Mesothelial cell of epicardium (in vitro differentiated cells): ENCODE measurements at regions not wholly inside any gene's neighbourhood (a gene's known extent, or its start where the extent isn't known, plus 50 kb on each side); places are given as distances from the start of the nearest gene placed in this dataset. TPM values are rescaled to one million over a fixed set of nuclear protein-coding genes. Genes with fewer than 3 reads are reported as not detected.

Experiments used
- DNase-seq, 2 experiments: peaks; one replicate each; pipeline ENCODE4 v3.0.0; 2021; ENCODE audit warnings: low spot score in 2 of 2; ENCODE audit not compliant: unreplicated experiment in 2 of 2
- H3K27ac Mint-ChIP-seq: 2 replicates; pipeline ENCODE4 v1.8.0; 2021; ENCODE audit warnings: mixed read lengths
- H3K27me3 Mint-ChIP-seq: 2 replicates; pipeline ENCODE4 v1.8.0; 2021; ENCODE audit warnings: low read depth, mixed read lengths
- H3K36me3 Mint-ChIP-seq: 2 replicates; pipeline ENCODE4 v1.8.0; 2021; ENCODE audit warnings: mixed read lengths
- H3K4me1 Mint-ChIP-seq: 2 replicates; pipeline ENCODE4 v1.8.0; 2021; ENCODE audit warnings: mixed read lengths
- H3K4me3 Mint-ChIP-seq: 2 replicates; pipeline ENCODE4 v1.8.0; 2021; ENCODE audit warnings: mild to moderate bottlenecking, moderate library complexity, mixed read lengths
- H3K9me3 Mint-ChIP-seq: 2 replicates; pipeline ENCODE4 v1.8.0; 2021; ENCODE audit warnings: mixed read lengths
- CTCF ChIP-seq: fragments of 200-600 bp; sonication (generic); IDR thresholded peaks from one replicate; pipeline ENCODE4 v1.5.0; 2021; ENCODE audit warnings: antibody characterized with exemption; ENCODE audit not compliant: unreplicated experiment
- microRNA-seq: library from miRNA; unstranded; fragments of <30 nt; microRNA quantifications from one replicate; pipeline ENCODE4 v1.2.0, GENCODE V29; 2021; ENCODE audit warnings: inconsistent platforms, mixed read lengths

GRCh38 chr18:37628470-37629220 lies 63.0 kb upstream of the CELF4 start:
- Mint-ChIP-seq H3K9me3 (no peaks in the 10 kb centered on the region), H3K27ac (no peak overlapping the region), H3K27me3 (peaks cover 15% of the 10 kb centered on the region), H3K36me3 (no peaks in the 10 kb centered on the region), H3K4me3 (no peak overlapping the region), H3K4me1 (peaks cover 6% of the 10 kb centered on the region)
- no peak for DNase-seq
- TF ChIP-seq CTCF = no peak

- peaks cover 13% of the 10 kb centered on the region for H3K27me3 Mint-ChIP-seq
These were observed 58.7 kb upstream of the CELF4 start for GRCh38 chr18:37624318-37624717.

GRCh38 chr18:37619964-37620363 lies 54.4 kb upstream of the CELF4 start:
- TF ChIP-seq CTCF = no peak
- DNase-seq = no peak

More at GRCh38 chr18:37624318-37624717, 58.7 kb upstream of the CELF4 start:
- Mint-ChIP-seq H3K4me1 (peaks cover 6% of the 10 kb centered on the region), H3K9me3 (peaks cover 5% of the 10 kb centered on the region), H3K4me3 (no peak overlapping the region), H3K36me3 (no peaks in the 10 kb centered on the region), H3K27ac (no peak overlapping the region)
- no peak for TF ChIP-seq CTCF
- no peak for DNase-seq

GRCh38 chr18:37617623-37618022 lies 52.0 kb upstream of the CELF4 start:
- Mint-ChIP-seq H3K27me3 (peaks cover 25% of the 10 kb centered on the region), H3K27ac (no peak overlapping the region), H3K9me3 (peaks cover under 1% of the 10 kb centered on the region), H3K36me3 (no peaks in the 10 kb centered on the region), H3K4me1 (peaks cover under 1% of the 10 kb centered on the region), H3K4me3 (no peak overlapping the region)
- TF ChIP-seq CTCF = no peak
- DNase-seq = no peak

More at GRCh38 chr18:37619964-37620363, 54.4 kb upstream of the CELF4 start:
- H3K27me3 Mint-ChIP-seq = peaks cover 7% of the 10 kb centered on the region
- no peak overlapping the region for H3K27ac Mint-ChIP-seq
- no peaks in the 10 kb centered on the region for H3K36me3 Mint-ChIP-seq
- peaks cover 3% of the 10 kb centered on the region for H3K4me1 Mint-ChIP-seq
- H3K9me3 Mint-ChIP-seq = peaks cover 5% of the 10 kb centered on the region
- H3K4me3 Mint-ChIP-seq = no peak overlapping the region

Small RNA genes lying in the stretch of these regions (microRNA-seq; reads per million reads assigned to microRNA genes)
- gene MIR4318 (not detected), gene MIR5583-1 (not detected), gene MIR5583-2 (not detected), gene MIR924 (not detected)
